Urinary bladder (tissue), 3 donors: ENCODE measurements at regions not wholly inside any gene's neighbourhood (a gene's known extent, or its start where the extent isn't known, plus 50 kb on each side); places are given as distances from the start of the nearest gene placed in this dataset.
"Not testable (repeated sequence)": the region's sequence is repeated elsewhere in the genome, so short reads cannot be mapped to it uniquely, and the experiment has no call there.

Source experiments
- DNase-seq: peaks from one replicate; pipeline ENCODE4 v3.0.0-alpha.2; 2015; ENCODE audit errors: extremely low spot score
- H3K27ac ChIP-seq: one replicate; pipeline ENCODE4 v1.5.1; 2013; ENCODE audit warnings: low read depth, mild to moderate bottlenecking, moderate library complexity
- H3K36me3 ChIP-seq: one replicate; pipeline ENCODE4 v1.6.1; 2013; ENCODE audit warnings: mild to moderate bottlenecking, moderate library complexity; ENCODE audit not compliant: insufficient read depth
- H3K4me1 ChIP-seq: one replicate; pipeline ENCODE4 v1.6.1; 2013; ENCODE audit warnings: mild to moderate bottlenecking, moderate library complexity; ENCODE audit not compliant: insufficient read depth
- H3K4me3 ChIP-seq: one replicate; pipeline ENCODE4 v1.5.1; 2013; ENCODE audit warnings: low read depth, low read length
- WGBS: extraction: QIAGEN DNeasy Blood & Tissue Kit; methylation state at CpG from one replicate; pipeline ENCODE4 v1.1.7; 2013; 5-methylcytosine and 5-hydroxymethylcytosine counted together
- donor health status: healthy with polysubstance abuse.
- donor health status: healthy.

DNA sequence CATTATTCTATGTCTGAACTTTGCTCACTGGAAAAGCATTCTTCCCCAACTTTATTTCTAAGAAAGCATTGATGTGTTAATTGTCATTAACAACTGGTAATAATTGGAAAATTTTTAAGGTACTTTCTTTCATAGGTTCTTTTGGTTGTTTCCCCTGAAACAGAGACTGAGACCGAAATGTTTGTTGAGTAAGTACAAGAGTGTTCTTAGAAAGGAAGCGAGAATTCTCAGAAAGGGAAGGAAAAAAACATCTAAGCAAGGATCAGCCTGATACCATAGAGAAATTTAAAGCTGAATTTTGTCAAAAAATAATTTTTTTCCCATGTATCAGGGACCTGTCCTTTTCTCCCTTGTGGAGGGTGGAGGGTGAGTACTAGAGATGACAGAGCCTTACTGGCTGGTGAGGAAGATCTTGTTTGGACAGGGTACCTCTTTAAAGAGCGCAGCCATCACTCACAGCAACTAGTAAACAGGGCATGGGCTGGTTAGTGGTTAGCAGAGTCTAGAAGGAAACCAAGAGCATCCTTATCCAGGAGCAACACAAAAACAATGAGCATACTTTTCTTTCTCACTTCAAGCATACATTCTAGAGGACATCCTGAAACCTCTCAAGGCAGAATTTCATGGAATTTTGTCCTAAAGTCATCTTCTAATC is 898.5 kb downstream of the DNAH5 start:
- WGBS = 62% methylated on average over 3 of the region's 3 CpGs
- DNase-seq = no peak
- no peaks in the 10 kb centered on the region for H3K36me3 ChIP-seq
- no peak overlapping the region for H3K27ac ChIP-seq
- no peak overlapping the region for H3K4me3 ChIP-seq
- H3K4me1 ChIP-seq = no peaks in the 10 kb centered on the region

DNA sequence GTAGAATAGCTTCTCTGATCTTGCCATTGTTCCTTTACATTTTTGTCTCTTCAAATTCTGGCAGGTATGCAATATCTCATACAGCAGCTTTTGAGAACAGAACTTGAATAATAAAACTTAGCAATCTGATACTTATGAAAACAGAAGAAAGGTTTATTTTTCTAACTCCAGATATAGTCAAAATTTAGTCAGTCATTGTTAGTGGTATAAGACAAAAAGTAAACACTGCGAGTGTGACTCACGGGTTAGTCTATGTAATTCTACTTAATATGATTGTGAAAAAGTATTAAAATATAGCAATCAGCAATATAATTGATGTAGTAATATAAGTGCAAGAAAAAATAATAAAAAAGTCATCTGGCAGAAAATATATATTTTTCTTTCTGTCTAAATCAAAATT is 910.4 kb downstream of the DNAH5 start:
- 55% methylated on average over 2 of the region's 2 CpGs for WGBS
- Histone ChIP-seq H3K27ac (no peak overlapping the region), H3K4me3 (no peak overlapping the region), H3K4me1 (no peaks in the 10 kb centered on the region), H3K36me3 (no peaks in the 10 kb centered on the region)
- no peak for DNase-seq

DNA sequence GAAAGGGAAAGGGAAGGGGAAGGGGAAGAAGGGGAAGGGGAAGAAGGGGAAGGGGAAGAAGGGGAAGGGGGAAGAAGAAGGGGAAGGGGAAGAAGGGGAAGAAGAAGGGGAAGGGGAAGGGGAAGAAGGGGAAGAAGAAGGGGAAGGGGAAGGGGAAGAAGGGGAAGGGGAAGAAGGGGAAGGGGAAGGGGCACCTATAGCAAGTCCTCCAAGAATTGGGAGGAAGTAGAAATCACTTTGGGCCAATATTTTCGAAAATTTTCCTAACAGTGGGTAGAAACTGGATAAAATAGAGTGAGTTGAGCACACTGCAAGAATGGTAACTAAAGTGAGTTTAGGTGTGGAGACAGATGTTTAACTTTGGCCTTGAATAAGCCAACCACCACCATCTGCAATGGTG is 915.3 kb downstream of the DNAH5 start:
- no peak overlapping the region for H3K4me3 ChIP-seq
- H3K4me1 ChIP-seq = no peaks in the 10 kb centered on the region
- no peak for DNase-seq
- no peaks in the 10 kb centered on the region for H3K36me3 ChIP-seq
- 48% methylated on average over 1 of the region's 1 CpG for WGBS
- no peak overlapping the region for H3K27ac ChIP-seq

DNA sequence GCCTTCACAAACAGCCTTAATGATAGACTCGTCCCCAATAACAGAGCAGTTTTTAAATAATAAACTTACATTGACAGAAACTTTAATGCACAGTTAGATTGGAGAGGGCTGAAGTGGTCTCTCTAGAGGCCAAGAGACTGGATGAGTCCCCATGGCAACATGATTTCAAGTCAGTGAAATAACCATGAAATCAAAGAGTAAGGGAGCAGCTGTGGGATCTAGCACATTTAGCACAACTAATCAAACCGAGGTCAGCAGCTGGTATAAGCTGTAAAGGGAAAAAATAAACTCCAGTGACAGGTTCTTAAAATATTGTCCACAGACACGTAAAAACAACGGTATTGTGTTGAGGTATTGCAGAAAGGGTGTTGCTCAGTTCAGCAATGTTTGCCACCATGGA is 916.6 kb downstream of the DNAH5 start:
- H3K27ac ChIP-seq = no peak overlapping the region
- no peak for DNase-seq
- H3K36me3 ChIP-seq = no peaks in the 10 kb centered on the region
- H3K4me3 ChIP-seq = no peak overlapping the region
- no peaks in the 10 kb centered on the region for H3K4me1 ChIP-seq
- WGBS = 66% methylated on average over 4 of the region's 4 CpGs

DNA sequence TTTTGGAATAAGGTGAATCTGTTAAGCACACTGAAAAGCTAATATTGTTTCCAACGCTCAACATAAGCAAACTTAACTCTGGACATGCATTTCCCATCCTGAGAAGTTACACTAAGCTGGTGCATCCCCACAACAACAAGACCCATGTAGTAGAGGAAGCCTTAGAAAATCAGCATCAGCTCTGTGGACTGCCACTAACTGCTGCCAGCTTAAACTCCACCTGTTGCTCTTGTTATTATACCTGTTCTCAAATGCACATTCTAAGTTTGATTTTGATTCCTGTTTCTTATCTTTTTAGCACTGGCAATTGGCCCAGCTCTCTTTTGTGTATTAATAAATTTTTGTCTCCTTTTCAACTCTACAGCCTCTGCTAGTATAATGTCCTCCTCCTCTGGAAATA is 924.8 kb downstream of the DNAH5 start:
- Histone ChIP-seq H3K4me3 (no peak overlapping the region), H3K4me1 (no peaks in the 10 kb centered on the region), H3K27ac (no peak overlapping the region), H3K36me3 (no peaks in the 10 kb centered on the region)
- 31% methylated on average over 1 of the region's 1 CpG for WGBS
- DNase-seq = no peak

DNA sequence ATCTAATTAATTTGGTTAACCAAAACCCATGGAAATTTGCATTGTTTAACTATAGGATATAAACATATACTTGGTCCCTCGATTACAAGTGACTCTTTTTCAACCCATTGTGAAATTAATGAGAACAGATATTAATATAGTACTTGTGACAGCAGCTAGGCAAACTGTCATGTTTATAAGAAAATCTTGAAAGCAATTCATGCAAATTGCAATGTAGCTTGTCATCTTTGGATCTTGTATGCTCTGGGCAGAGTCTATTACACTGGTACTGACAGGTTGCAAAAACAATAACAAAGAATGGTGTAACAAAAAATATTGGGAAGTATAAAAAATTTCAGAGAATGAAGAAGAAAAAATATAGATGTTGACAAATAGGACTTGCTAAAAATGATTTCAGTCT is 941.0 kb downstream of the DNAH5 start:
- Histone ChIP-seq H3K4me1 (no peaks in the 10 kb centered on the region), H3K36me3 (no peaks in the 10 kb centered on the region), H3K27ac (no peak overlapping the region), H3K4me3 (no peak overlapping the region)
- no peak for DNase-seq
- WGBS = 43% methylated on average over 1 of the region's 1 CpG

DNA sequence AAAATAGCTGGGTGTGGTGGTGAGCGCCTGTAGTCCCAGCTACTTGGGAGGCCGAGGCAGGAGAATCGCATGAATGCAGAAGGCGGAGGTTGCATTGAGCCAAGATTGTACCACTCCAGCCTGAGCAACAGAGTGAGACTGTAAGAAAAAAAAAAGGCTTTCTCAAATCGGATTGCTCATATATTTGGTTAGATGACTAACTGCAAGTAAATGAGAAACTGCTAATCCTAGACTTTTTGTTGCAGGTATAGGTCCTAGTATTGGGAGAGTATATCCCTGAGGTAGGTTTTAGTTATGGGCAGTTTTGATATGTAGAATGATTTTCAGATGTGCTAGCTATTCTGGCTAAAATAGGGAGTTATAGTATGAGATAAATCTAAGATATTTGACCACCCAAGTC is 944.8 kb downstream of the DNAH5 start:
- Histone ChIP-seq H3K4me1 (no peaks in the 10 kb centered on the region), H3K4me3 (no peak overlapping the region), H3K27ac (no peak overlapping the region), H3K36me3 (no peaks in the 10 kb centered on the region)
- WGBS = 93% methylated on average over 5 of the region's 5 CpGs
- DNase-seq = no peak

DNA sequence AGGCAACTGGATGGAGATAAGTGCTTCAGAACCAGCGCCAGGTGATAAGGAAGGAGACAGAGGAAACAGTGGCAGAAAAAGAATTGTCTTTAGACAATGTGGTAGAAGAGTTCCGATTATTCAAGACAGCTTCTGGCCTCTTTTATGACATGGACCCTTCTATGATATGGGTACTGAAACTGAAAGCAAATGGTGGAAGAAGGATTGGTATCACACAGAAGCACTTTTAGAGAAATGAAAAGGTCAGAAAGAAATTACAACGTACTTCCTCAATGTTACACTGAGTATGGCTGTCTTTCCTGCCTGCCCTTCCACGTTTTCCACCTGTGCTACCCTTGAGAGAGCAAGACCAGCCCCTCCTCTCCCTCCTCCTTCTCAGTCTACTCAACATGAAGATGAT is 959.3 kb downstream of the DNAH5 start:
- no peak overlapping the region for H3K4me3 ChIP-seq
- DNase-seq = no peak
- WGBS = 73% methylated on average over 4 of the region's 4 CpGs

DNA sequence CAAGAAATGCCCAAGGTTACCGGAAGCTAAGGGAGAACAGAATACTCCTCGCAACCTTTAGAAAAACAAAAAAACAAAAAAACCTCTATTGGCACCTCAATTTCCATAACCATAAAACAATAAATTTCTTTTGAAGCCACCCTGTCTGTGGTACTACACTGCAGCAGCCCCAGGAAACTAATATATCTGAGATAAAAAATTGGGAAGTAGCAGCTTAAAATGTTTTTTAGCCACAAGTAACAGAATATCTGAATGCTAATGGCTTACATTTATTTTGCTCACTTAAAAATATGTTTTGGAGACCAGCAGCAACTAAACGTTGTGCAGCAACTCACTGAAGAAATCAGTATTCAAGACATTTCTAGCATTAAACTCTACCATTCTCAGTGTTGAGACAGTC is 969.6 kb downstream of the DNAH5 start:
- Histone ChIP-seq H3K4me3 (no peak overlapping the region), H3K27ac (no peak overlapping the region), H3K36me3 (no peaks in the 10 kb centered on the region), H3K4me1 (no peaks in the 10 kb centered on the region)
- DNase-seq = no peak
- WGBS = 62% methylated on average over 3 of the region's 3 CpGs

More for the DNA sequence above, 959.3 kb downstream of the DNAH5 start:
- Histone ChIP-seq H3K36me3 (no peaks in the 10 kb centered on the region), H3K27ac (no peak overlapping the region), H3K4me1 (no peaks in the 10 kb centered on the region)

DNA sequence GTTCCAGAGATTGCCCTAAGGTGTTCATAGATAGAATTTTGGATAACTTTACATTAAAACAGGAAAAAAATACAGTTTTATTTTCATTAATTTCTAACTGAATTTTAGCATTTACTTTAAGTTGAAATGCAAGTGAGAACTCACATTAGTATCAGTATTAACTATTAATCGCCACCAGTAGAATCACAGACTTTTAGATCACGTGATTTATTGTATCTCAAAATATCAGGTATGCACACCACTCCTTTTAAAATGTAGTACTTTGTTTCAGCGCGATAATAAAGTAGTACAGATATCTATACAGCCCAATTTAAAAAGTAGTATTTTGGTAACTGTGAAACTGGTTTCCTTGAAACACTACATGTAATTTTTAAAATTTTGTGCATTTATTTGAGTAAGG is 978.7 kb downstream of the DNAH5 start:
- WGBS = 86% methylated on average over 4 of the region's 4 CpGs
- DNase-seq = no peak
- H3K36me3 ChIP-seq = no peaks in the 10 kb centered on the region
- no peak overlapping the region for H3K27ac ChIP-seq
- no peak overlapping the region for H3K4me3 ChIP-seq
- H3K4me1 ChIP-seq = no peaks in the 10 kb centered on the region

DNA sequence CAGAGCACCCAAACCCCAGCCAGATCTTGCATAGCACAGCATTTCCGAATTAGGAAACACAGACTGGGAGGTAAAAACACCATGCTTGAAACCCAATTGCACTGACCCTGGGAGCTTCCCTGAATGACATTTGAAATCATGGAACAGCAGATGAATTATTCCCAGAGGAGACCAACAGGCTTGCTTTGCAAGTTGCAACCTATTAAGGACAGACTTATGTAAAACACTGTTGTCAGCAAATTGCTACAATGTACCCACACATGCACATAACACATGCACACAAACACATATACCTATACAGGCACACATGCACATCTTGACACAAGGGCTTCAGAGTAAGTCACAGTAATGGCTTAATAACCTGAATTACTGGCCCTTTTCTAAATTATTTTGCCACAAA is 984.8 kb downstream of the DNAH5 start:
- WGBS = 55% methylated on average over 1 of the region's 1 CpG
- Histone ChIP-seq H3K4me1 (no peaks in the 10 kb centered on the region), H3K36me3 (no peaks in the 10 kb centered on the region), H3K4me3 (no peak overlapping the region), H3K27ac (no peak overlapping the region)
- DNase-seq = no peak

DNA sequence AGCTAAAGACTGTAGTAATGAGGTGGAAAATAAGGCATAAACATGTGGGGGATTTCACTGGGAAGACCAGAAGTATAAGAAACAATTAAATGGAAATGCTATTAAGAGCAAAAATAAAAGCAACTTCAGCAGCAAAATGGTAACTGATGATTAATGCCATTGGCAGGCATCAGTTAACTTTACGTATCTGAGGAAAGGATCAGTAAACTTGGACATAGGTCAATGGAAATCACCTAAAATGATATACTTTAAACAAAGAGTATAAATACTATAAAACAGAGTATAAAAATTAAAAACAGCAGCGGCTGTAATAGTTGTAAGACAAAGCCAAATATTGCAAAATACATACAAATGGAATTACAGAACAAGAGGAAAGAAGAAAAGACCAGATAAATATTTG is 992.1 kb downstream of the DNAH5 start:
- Histone ChIP-seq H3K4me3 (no peak overlapping the region), H3K27ac (no peak overlapping the region), H3K4me1 (no peaks in the 10 kb centered on the region), H3K36me3 (no peaks in the 10 kb centered on the region)
- WGBS = 33% methylated on average over 2 of the region's 2 CpGs
- DNase-seq = no peak

DNA sequence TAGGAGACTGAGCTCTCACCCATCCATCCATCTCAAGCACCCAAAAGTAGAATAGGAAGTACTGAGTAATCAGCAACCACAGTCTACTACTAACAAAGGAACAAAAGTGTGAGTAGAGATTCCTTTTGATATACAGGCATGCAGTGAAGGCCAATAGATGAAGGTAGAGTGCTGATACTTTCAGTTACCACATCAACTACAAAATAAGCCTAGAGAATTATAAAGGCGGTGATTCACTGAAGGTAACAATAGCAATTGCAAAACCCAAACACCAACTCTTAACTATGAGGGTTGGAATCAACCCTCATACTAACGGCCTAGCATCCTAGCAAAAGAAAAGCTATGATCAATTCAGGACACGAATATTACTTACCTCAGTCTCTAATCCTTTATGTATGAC is 992.6 kb downstream of the DNAH5 start:
- no peaks in the 10 kb centered on the region for H3K4me1 ChIP-seq
- WGBS = 80% methylated on average over 3 of the region's 3 CpGs
- no peak overlapping the region for H3K27ac ChIP-seq
- H3K36me3 ChIP-seq = no peaks in the 10 kb centered on the region
- no peak for DNase-seq
- H3K4me3 ChIP-seq = no peak overlapping the region

DNA sequence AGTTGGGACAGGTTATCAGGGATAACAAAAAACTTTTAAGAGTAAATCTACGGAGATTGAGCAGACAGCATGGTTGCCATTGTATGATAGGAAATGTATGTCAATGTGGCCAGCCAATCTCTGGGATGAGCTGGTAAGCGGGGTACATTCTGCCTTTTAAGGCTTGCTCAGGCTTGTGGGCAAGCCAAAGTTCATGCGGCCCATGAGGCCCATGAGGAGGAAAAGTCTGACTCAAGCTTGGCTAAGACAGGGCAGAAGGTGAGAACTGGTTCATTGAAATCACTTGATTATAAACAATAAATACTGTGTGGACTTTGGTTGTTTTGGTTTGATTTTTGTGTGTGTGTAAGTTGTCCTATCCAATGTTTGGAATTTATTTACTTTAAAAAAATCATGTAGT is 997.1 kb downstream of the DNAH5 start:
- no peak overlapping the region for H3K27ac ChIP-seq
- H3K4me1 ChIP-seq = no peaks in the 10 kb centered on the region
- H3K4me3 ChIP-seq = no peak overlapping the region
- no peaks in the 10 kb centered on the region for H3K36me3 ChIP-seq
- 87% methylated on average over 3 of the region's 3 CpGs for WGBS
- DNase-seq = no peak

DNA sequence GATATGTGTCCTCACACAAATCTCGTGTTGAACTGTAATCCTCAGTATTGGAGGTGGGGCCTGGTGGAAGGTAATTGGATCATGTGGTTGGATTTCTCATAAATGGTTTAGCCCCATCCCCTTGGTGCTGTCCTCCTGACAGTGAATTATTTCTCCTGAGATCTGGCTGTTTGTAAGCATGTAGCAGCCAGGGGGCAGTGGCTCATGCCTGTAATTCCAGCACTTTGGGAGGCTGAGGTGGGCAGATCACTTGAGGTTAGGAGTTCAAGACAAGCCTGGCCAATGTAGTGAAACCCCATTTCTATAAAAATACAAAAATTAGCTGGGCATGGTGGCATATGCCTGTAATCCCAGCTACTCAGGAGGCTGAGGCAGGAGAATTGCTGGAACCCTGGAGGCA is 999.0 kb downstream of the DNAH5 start:
- not testable (repeated sequence) for H3K4me1 ChIP-seq
- 63% methylated on average over 1 of the region's 1 CpG for WGBS

More for the DNA sequence above, 999.0 kb downstream of the DNAH5 start:
- not testable (repeated sequence) for H3K27ac ChIP-seq, H3K36me3 ChIP-seq, DNase-seq, H3K4me3 ChIP-seq
